H1 (cell line): ENCODE measurements at regions not wholly inside any gene's neighbourhood (a gene's known extent, or its start where the extent isn't known, plus 50 kb on each side); places are given as distances from the start of the nearest gene placed in this dataset.

Experiments used
- CTCF ChIA-PET: fragments of 300-600 bp; sonication (Branson Sonifier 250); formaldehyde crosslinking; loops from one replicate; lab custom pipeline; 2021; ENCODE audit not compliant: partially characterized antibody; lab: Charles Lee
- POLR2A ChIA-PET: fragments of 300-600 bp; sonication (Branson Sonifier 250); formaldehyde crosslinking; loops from one replicate; lab custom pipeline; 2021; ENCODE audit warnings: inconsistent platforms; ENCODE audit not compliant: partially characterized antibody; lab: Charles Lee
- DNase-seq, 2 experiments: peaks; one replicate each; pipeline versions ENCODE4 v3.0.0 to v3.0.0-alpha.2; 2010 to 2022; ENCODE audit warnings: low spot score in 2 of 2, low read depth in 1 of 2, mixed read lengths in 1 of 2
- FAIRE-seq: peaks from 2 replicates; lab custom pipeline; 2011; peaks lifted over from hg19 to GRCh38; lab: Jason Lieb, UNC
- H2AFZ ChIP-seq: 2 replicates; pipeline ENCODE4 v1.8.1; 2012; ENCODE audit warnings: low read length, inconsistent platforms
- H2AK5ac ChIP-seq: 2 replicates; pipeline ENCODE4 v1.6.1; 2013; ENCODE audit warnings: low read depth, low read length
- H2BK120ac ChIP-seq: replicated peaks from 2 replicates; pipeline ENCODE3; 2013; ENCODE audit warnings: low read depth, low read length, inconsistent platforms
- H2BK12ac ChIP-seq: 2 replicates; pipeline ENCODE4 v1.6.1; 2013; ENCODE audit warnings: low read depth, low read length
- H2BK15ac ChIP-seq: 2 replicates; pipeline ENCODE4 v1.6.1; 2013; ENCODE audit warnings: low read length
- H2BK20ac ChIP-seq: 2 replicates; pipeline ENCODE4 v1.6.1; 2013; ENCODE audit warnings: low read length
- H2BK5ac ChIP-seq: 2 replicates; pipeline ENCODE4 v1.6.1; 2013; ENCODE audit warnings: low read depth, low read length
- H3K14ac ChIP-seq: 2 replicates; pipeline ENCODE4 v1.6.1; 2013; ENCODE audit warnings: inconsistent platforms; ENCODE audit not compliant: insufficient read length
- H3K18ac ChIP-seq: 2 replicates; pipeline ENCODE4 v1.6.1; 2013; ENCODE audit warnings: low read length; ENCODE audit errors: extremely low read depth
- H3K23ac ChIP-seq: 2 replicates; pipeline ENCODE4 v1.6.1; 2013; ENCODE audit warnings: inconsistent platforms; ENCODE audit not compliant: insufficient read length
- H3K23me2 ChIP-seq: 2 replicates; pipeline ENCODE4 v1.6.1; 2013; ENCODE audit warnings: low read depth, low read length
- H3K27ac ChIP-seq: 2 replicates; pipeline ENCODE4 v1.6.1; 2011; ENCODE audit warnings: low read depth, low read length, inconsistent platforms
- H3K27me3 ChIP-seq, 4 experiments: replicated peaks in 1 of 4; 1 replicate in 1 of 4; 2 replicates in 3 of 4; pipeline versions ENCODE4 v1.6.1 to v1.8.1; 2011 to 2013; ENCODE audit warnings: low read length in 3 of 4, mild to moderate bottlenecking in 3 of 4, inconsistent platforms in 2 of 4, mixed read lengths in 2 of 4, moderate library complexity in 1 of 4; ENCODE audit not compliant: control insufficient read depth in 3 of 4, insufficient read depth in 3 of 4; ENCODE audit errors: extremely low read depth in 1 of 4
- H3K36me3 ChIP-seq, 4 experiments: 2 replicates each; pipeline versions ENCODE4 v1.6.1 to v1.8.1; 2011 to 2013; ENCODE audit warnings: mild to moderate bottlenecking in 4 of 4, low read length in 3 of 4, moderate library complexity in 2 of 4, control low read depth in 1 of 4, inconsistent platforms in 1 of 4; ENCODE audit not compliant: insufficient read depth in 4 of 4, control insufficient read depth in 2 of 4
- H3K4ac ChIP-seq: replicated peaks from 2 replicates; pipeline ENCODE3; 2013; ENCODE audit warnings: low read length, low read depth, mixed read lengths, inconsistent platforms; ENCODE audit not compliant: insufficient read length
- H3K4me1 ChIP-seq, 4 experiments: replicated peaks in 1 of 4; 1 replicate in 1 of 4; 2 replicates in 3 of 4; pipeline versions ENCODE4 v1.6.1 to v1.8.1; 2011 to 2013; ENCODE audit warnings: low read length in 3 of 4, inconsistent platforms in 2 of 4, mixed read lengths in 1 of 4; ENCODE audit not compliant: insufficient read depth in 4 of 4, control insufficient read depth in 3 of 4
- H3K4me2 ChIP-seq, 2 experiments: 2 replicates each; pipeline versions ENCODE4 v1.6.1 to v1.8.1; 2011 to 2013; ENCODE audit warnings: low read depth in 2 of 2, low read length in 2 of 2, control low read depth in 1 of 2, inconsistent platforms in 1 of 2, mild to moderate bottlenecking in 1 of 2; ENCODE audit not compliant: insufficient read depth in 1 of 2
- H3K4me3 ChIP-seq, 4 experiments: fragments of 200-600, 300-600 bp in 1 of 4; sonication (generic), shearing (Covaris generic), sonication (Bioruptor Twin) in 1 of 4; 2 replicates each; pipeline versions ENCODE4 v1.5.1 to v1.8.1; 2011 to 2016; ENCODE audit warnings: low read length in 4 of 4, low read depth in 3 of 4, control low read depth in 2 of 4, inconsistent platforms in 2 of 4, mild to moderate bottlenecking in 2 of 4, mixed read lengths in 1 of 4, moderate library complexity in 1 of 4; ENCODE audit not compliant: insufficient read depth in 2 of 4; ENCODE audit errors: extremely low read depth in 1 of 4
- H3K56ac ChIP-seq: replicated peaks from 2 replicates; pipeline ENCODE3; 2013; ENCODE audit warnings: low read depth, mild to moderate bottlenecking, mixed read lengths, low read length, inconsistent platforms; ENCODE audit not compliant: insufficient read length
- H3K79me1 ChIP-seq: 2 replicates; pipeline ENCODE4 v1.6.1; 2013; ENCODE audit warnings: low read depth, low read length, control low read depth
- H3K79me2 ChIP-seq, 2 experiments: 2 replicates each; pipeline versions ENCODE4 v1.6.1 to v1.8.1; 2012 to 2013; ENCODE audit warnings: low read length in 2 of 2, mild to moderate bottlenecking in 2 of 2, inconsistent platforms in 1 of 2; ENCODE audit not compliant: insufficient read depth in 2 of 2, control insufficient read depth in 1 of 2
- H3K9ac ChIP-seq, 4 experiments: replicated peaks in 1 of 4; 1 replicate in 1 of 4; 2 replicates in 3 of 4; pipeline versions ENCODE4 v1.6.1 to v1.8.1; 2011 to 2013; ENCODE audit warnings: low read depth in 3 of 4, low read length in 3 of 4, control low read depth in 2 of 4, mild to moderate bottlenecking in 2 of 4, moderate library complexity in 2 of 4, inconsistent platforms in 1 of 4; ENCODE audit errors: extremely low read depth in 1 of 4
- H3K9me3 ChIP-seq, 2 experiments: 2 replicates each; pipeline versions ENCODE4 v1.6.1 to v1.8.1; 2012 to 2013; ENCODE audit warnings: mild to moderate bottlenecking in 2 of 2, moderate library complexity in 2 of 2, control low read depth in 1 of 2, inconsistent platforms in 1 of 2, low read depth in 1 of 2, low read length in 1 of 2, mixed read lengths in 1 of 2; ENCODE audit not compliant: insufficient read depth in 2 of 2
- H4K20me1 ChIP-seq, 2 experiments: replicated peaks in 1 of 2; 2 replicates each; pipeline versions ENCODE3 to v1.8.1; 2011 to 2013; ENCODE audit warnings: inconsistent platforms in 2 of 2, low read length in 2 of 2, mild to moderate bottlenecking in 1 of 2; ENCODE audit not compliant: insufficient read depth in 2 of 2, control insufficient read depth in 1 of 2
- H4K5ac ChIP-seq: 2 replicates; pipeline ENCODE4 v1.6.1; 2013; ENCODE audit warnings: low read length, low read depth, mixed read lengths, inconsistent platforms; ENCODE audit not compliant: insufficient read length
- H4K8ac ChIP-seq: 2 replicates; pipeline ENCODE4 v1.8.0; 2013; ENCODE audit warnings: mild to moderate bottlenecking, moderate library complexity, low read length, inconsistent platforms; ENCODE audit not compliant: insufficient read depth; ENCODE audit errors: extremely low read depth
- H4K91ac ChIP-seq: replicated peaks from 2 replicates; pipeline ENCODE3; 2013; ENCODE audit warnings: low read length, mixed read lengths, inconsistent platforms; ENCODE audit not compliant: insufficient read length
- ASH2L ChIP-seq: fragments of 200-600, 300-600 bp; sonication (generic); IDR thresholded peaks from one replicate; pipeline ENCODE4 v1.7.1; 2017; ENCODE audit warnings: low read length
- CREB1 ChIP-seq: IDR thresholded peaks from 2 replicates; pipeline ENCODE4 v1.6.1; 2012; ENCODE audit warnings: inconsistent platforms
- CTCF ChIP-seq, 3 experiments: IDR thresholded peaks; 1 replicate in 2 of 3; 2 replicates in 1 of 3; pipeline versions ENCODE4 v1.5.1 to v1.6.1; 2011; ENCODE audit warnings: low read length in 3 of 3, mild to moderate bottlenecking in 3 of 3, inconsistent platforms in 2 of 3, low read depth in 1 of 3, moderate library complexity in 1 of 3; ENCODE audit not compliant: insufficient read depth in 1 of 3; ENCODE audit errors: control extremely low read depth in 1 of 3
- HDAC2 ChIP-seq, 2 experiments: fragments of 300-600 bp in 1 of 2; sonication (generic) in 1 of 2; IDR thresholded peaks; 2 replicates each; pipeline ENCODE4 v1.6.1; 2011 to 2012; ENCODE audit warnings: low read depth in 2 of 2, low read length in 2 of 2, mild to moderate bottlenecking in 2 of 2, moderate library complexity in 2 of 2, borderline replicate concordance in 1 of 2, inconsistent platforms in 1 of 2
- KDM1A ChIP-seq: fragments of 200-600, 300-600 bp; sonication (generic); IDR thresholded peaks from 2 replicates; pipeline ENCODE4 v1.7.1; 2016; ENCODE audit warnings: mild to moderate bottlenecking, low read length, borderline replicate concordance
- PHF8 ChIP-seq: fragments of 200-600 bp; sonication (generic); conservative IDR thresholded peaks from 2 replicates; pipeline ENCODE4 v1.7.1; 2012; ENCODE audit warnings: low read depth, mild to moderate bottlenecking, inconsistent platforms, low read length, moderate library complexity
- RAD21 ChIP-seq, 2 experiments: IDR thresholded peaks in 1 of 2; conservative IDR thresholded peaks in 1 of 2; 2 replicates each; pipeline ENCODE4 v1.6.1; 2011; ENCODE audit warnings: low read depth in 2 of 2, low read length in 2 of 2, improper control_type of control experiment in 1 of 2, inconsistent platforms in 1 of 2, mild to moderate bottlenecking in 1 of 2, moderate library complexity in 1 of 2
- SAP30 ChIP-seq: fragments of 300-600 bp; sonication (generic); IDR thresholded peaks from 2 replicates; pipeline ENCODE4 v1.7.1; 2012; ENCODE audit warnings: low read length, moderate library complexity, mild to moderate bottlenecking, inconsistent platforms; ENCODE audit not compliant: insufficient read depth, insufficient replicate concordance
- SIN3A ChIP-seq, 2 experiments: IDR thresholded peaks in 1 of 2; conservative IDR thresholded peaks in 1 of 2; 2 replicates each; pipeline ENCODE4 v1.6.1; 2011 to 2012; ENCODE audit warnings: low read length in 2 of 2, improper control_type of control experiment in 1 of 2, low read depth in 1 of 2, mild to moderate bottlenecking in 1 of 2
- SIX5 ChIP-seq: IDR thresholded peaks from 2 replicates; pipeline ENCODE4 v1.6.1; 2011; ENCODE audit warnings: mild to moderate bottlenecking, low read depth, low read length
- YY1 ChIP-seq: IDR thresholded peaks from 2 replicates; pipeline ENCODE4 v1.6.1; 2011; ENCODE audit warnings: low read depth, mild to moderate bottlenecking, low read length
- WGBS, 2 experiments: shearing (Covaris generic) in 1 of 2; methylation state at CpG; one replicate each; pipeline versions ENCODE4 v1.1.6 to v1.1.7; 2013 to 2015; ENCODE audit warnings: low lambda C conversion rate in 2 of 2, mixed read lengths in 2 of 2, inconsistent platforms in 1 of 2, low coverage in 1 of 2, missing lambda C conversion rate in 1 of 2; ENCODE audit not compliant: insufficient replicate concordance in 2 of 2, insufficient coverage in 1 of 2, insufficient read length in 1 of 2; ENCODE audit errors: extremely low coverage in 1 of 2, missing lambda C conversion rate in 1 of 2; 5-methylcytosine and 5-hydroxymethylcytosine counted together

GRCh38 chr21:39093526-39093925 is 89.7 kb downstream of the PSMG1 start:
- WGBS, 2 experiments = 95% methylated on average over 17 of the region's 17 CpGs; no CpG with 5 or more reads in 1 of the 2 experiments
- Histone ChIP-seq H3K23me2 (no peaks in the 10 kb centered on the region), H2AFZ (no peak overlapping the region), H4K8ac (no peak overlapping the region), H2BK20ac (no peak overlapping the region), H2BK5ac (no peak overlapping the region), H3K27me3 (no peaks in the 10 kb centered on the region), H3K23ac (no peak overlapping the region), H3K9me3 (peaks cover 2 to 6% of the 10 kb centered on the region in 2 experiments; a peak in 2 of 4 replicates), H3K4ac (no peak overlapping the region), H3K18ac (no peak overlapping the region), H2BK15ac (no peak overlapping the region), H4K20me1 (no peaks in the 10 kb centered on the region), H3K79me1 (no peaks in the 10 kb centered on the region), H3K56ac (no peak overlapping the region), H3K4me1 (peaks cover 0 to 7% (median 0%) of the 10 kb centered on the region in 4 experiments; a peak in 1 of 7 replicates), H4K5ac (no peak overlapping the region), H3K27ac (no peak overlapping the region), H3K36me3 (no peaks in the 10 kb centered on the region), H3K9ac (no peak overlapping the region), H4K91ac (no peak overlapping the region), H2AK5ac (no peak overlapping the region), H3K79me2 (no peaks in the 10 kb centered on the region), H3K4me3 (no peak overlapping the region), H2BK120ac (no peak overlapping the region), H3K14ac (no peak overlapping the region), H2BK12ac (no peak overlapping the region), H3K4me2 (no peak overlapping the region)
- no peak for TF ChIP-seq CREB1
- no peak for TF ChIP-seq RAD21 (IDR thresholded peaks at IDR 0.05 in 1 of 2, conservative IDR thresholded peaks at IDR 0.05 in 1 of 2; ENCODE audit: low read depth in 2 of 2, low read length in 2 of 2)
- TF ChIP-seq YY1 = no peak
- no peak for TF ChIP-seq SIN3A (conservative IDR thresholded peaks at IDR 0.05 in 1 of 2, IDR thresholded peaks at IDR 0.05 in 1 of 2; ENCODE audit: low read depth in 1 of 2, low read length in 2 of 2)
- no peak for TF ChIP-seq ASH2L
- no peak for TF ChIP-seq CTCF (IDR thresholded peaks at IDR 0.05; ENCODE audit: control extremely low read depth in 1 of 3, insufficient read depth in 1 of 3, low read depth in 1 of 3, low read length in 3 of 3)
- TF ChIP-seq HDAC2 (IDR thresholded peaks at IDR 0.05; ENCODE audit: borderline replicate concordance in 1 of 2, low read depth in 2 of 2, low read length in 2 of 2) = no peak
- TF ChIP-seq SAP30 = no peak
- no peak for TF ChIP-seq KDM1A
- TF ChIP-seq PHF8 = no peak
- TF ChIP-seq SIX5 = no peak
- POLR2A ChIA-PET = no interaction called here
- DNase-seq = no peak
- CTCF ChIA-PET = interaction anchor here (0.7 to 1.8 kb wide), 5 partner anchors 10 to 44 kb away, joined by 3 to 4 read pairs (median 3); no protein-coding TSS in a partner anchor
- no peak for FAIRE-seq
